H1 (cell line): ENCODE measurements at regions not wholly inside any gene's neighbourhood (a gene's known extent, or its start where the extent isn't known, plus 50 kb on each side); places are given as distances from the start of the nearest gene placed in this dataset.

Source experiments
- ASH2L ChIP-seq: fragments of 200-600, 300-600 bp; sonication (generic); IDR thresholded peaks from one replicate; pipeline ENCODE4 v1.7.1; 2017; ENCODE audit warnings: low read length
- RAD21 ChIP-seq, 2 experiments: IDR thresholded peaks in 1 of 2; conservative IDR thresholded peaks in 1 of 2; 2 replicates each; pipeline ENCODE4 v1.6.1; 2011; ENCODE audit warnings: low read depth in 2 of 2, low read length in 2 of 2, improper control_type of control experiment in 1 of 2, inconsistent platforms in 1 of 2, mild to moderate bottlenecking in 1 of 2, moderate library complexity in 1 of 2
- TEAD4 ChIP-seq: IDR thresholded peaks from 2 replicates; pipeline ENCODE4 v1.6.1; 2012; ENCODE audit warnings: low read depth, low read length, inconsistent platforms, mixed read lengths

DNA sequence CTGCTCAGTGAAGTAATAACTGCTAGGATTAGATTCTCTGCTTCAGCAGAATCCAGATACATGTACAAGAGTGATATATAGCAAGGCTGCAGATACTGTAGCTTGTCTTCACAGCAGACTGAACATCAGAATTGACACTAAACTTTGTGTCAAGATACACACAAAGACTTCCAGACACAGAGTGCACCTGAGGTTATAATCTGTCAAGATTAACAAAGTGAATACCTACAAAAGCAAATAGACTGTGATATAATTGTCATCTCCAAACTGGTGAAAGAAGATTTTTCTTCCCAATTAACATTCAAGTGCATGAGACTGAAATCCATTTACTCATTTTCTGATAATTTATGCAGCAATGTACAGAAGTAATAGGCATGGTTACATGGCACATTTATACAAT is 2266.5 kb upstream of the WWC1 start (continued):
- TF ChIP-seq RAD21 (IDR thresholded peaks at IDR 0.05 in 1 of 2, conservative IDR thresholded peaks at IDR 0.05 in 1 of 2; ENCODE audit: low read depth in 2 of 2, low read length in 2 of 2) (no peak), ASH2L (no peak), TEAD4 (no peak)
- TF ChIP-seq, all 59 proteins: peak for 0
